NCI-H2171 treated with DMSO at 0.1 percent for 48 hours (cell line): ENCODE measurements at regions not wholly inside any gene's neighbourhood (a gene's known extent, or its start where the extent isn't known, plus 50 kb on each side); places are given as distances from the start of the nearest gene placed in this dataset.
"Not testable (repeated sequence)": the region's sequence is repeated elsewhere in the genome, so short reads cannot be mapped to it uniquely, and the experiment has no call there.

ENCODE experiments used
- DNase-seq: peaks from one replicate; lab custom pipeline; 2025; lab: John Stamatoyannopoulos, UW

DNA sequence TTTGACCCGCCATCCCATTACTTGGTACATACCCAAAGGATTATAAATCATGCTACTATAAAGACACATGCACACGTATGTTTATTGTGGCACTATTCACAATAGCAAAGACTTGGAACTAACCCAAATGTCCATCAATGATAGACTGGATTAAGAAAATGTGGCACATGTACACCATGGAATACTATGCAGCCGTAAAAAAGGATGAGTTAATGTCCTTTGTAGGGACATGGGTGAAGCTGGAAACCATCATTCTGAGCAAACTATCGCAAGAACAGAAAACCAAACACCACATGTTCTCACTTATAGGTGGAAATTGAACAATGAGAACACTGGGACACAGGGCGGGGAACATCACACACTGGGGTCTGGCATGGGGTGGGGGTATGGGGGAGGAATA, 57.1 kb upstream of the GMDS start:
- not testable (repeated sequence) for DNase-seq

DNA sequence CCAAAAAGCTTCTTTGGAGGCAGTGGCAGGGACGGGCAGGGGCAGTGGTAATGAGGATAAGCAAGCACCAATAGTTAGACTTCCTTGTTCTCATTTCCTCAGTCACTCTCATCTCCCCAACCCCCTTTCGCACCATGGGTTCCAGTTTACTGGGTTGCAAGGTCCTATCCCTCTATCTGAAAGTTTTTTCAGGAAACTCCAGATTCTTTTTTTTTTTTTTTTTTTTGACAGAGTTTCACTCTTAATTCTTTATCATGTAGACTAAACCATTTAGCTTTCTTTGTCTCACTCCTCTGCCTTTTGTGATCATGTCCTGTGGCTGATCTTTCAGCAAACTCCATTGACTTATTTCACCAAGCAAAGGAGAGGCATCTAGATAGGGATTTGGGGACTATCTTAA, 51.4 kb upstream of the GMDS start:
- DNase-seq: no peak
